ENCODE measurements at regions not wholly inside any gene's neighbourhood (a gene's known extent, or its start where the extent isn't known, plus 50 kb on each side); places are given as distances from the start of the nearest gene placed in this dataset.

DNA sequence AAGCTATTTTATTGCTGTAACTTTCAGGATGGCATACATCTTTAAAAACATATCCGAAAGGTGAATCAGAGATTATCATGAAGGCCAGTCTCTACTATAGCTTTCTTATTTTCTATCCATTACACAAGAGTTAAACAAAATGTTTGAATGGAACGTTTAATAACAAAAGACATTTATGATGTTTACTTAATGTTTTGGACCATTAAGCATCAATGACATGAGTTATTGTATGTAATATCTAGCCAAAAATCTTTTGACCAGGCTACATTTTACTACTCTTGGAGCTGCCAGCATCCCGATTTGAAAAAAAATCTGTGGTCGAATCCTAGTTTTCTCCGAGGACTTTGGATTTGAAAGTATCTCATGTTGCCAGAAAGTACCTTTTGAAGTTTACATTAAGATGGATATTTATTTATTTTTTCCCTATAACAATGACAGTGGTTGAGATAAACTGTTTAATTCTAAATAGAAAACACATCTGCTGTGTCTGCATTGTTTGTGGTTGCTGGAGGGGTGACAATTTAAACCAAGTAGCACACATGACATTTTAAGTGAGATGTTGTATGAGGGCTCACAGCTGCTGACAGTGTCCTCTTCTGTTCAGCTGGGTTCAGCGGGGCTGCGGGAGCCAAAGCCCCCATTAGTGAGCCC lies 293.7 kb upstream of the TCF21 start:
- peak overlapping the region; percentile 81 for H2BK120ac ChIP-seq (ENCODE audit: low read depth, low read length)
- no peak overlapping the region for H2AK9ac ChIP-seq (replicated peaks; ENCODE audit: low read depth, low read length, poor library complexity)
- H4K91ac ChIP-seq (ENCODE audit: insufficient read depth, low read depth, low read length), result peak overlapping the region; percentile 86; the same call in 1 of the 2 replicates
- no CpG with 5 or more reads among the region's 7 CpGs for WGBS, 2 experiments (ENCODE audit: extremely low coverage in 2 of 2, insufficient read length in 1 of 2)
- TF ChIP-seq MAZ (IDR thresholded peaks at IDR 0.05; ENCODE audit: borderline replicate concordance, low read depth, low read length) (no peak), POLR2A (IDR thresholded peaks at IDR 0.05; ENCODE audit: low read depth, low read length) (no peak), CTCF (conservative IDR thresholded peaks at IDR 0.05; ENCODE audit: low read depth, low read length) (no peak), RAD21 (IDR thresholded peaks at IDR 0.05; ENCODE audit: low read length) (no peak), BHLHE40 (IDR thresholded peaks at IDR 0.05; ENCODE audit: low read depth, low read length) (no peak), RFX5 (IDR thresholded peaks at IDR 0.05; ENCODE audit: low read depth, low read length) (no peak), SMC3 (IDR thresholded peaks at IDR 0.05; ENCODE audit: low read depth, low read length) (no peak), CEBPB (IDR thresholded peaks at IDR 0.05; ENCODE audit: low read depth, low read length) (0 out of 2 replicates have a peak, but pooled peaks have one; percentile 12)
- ChIA-PET CTCF (interaction anchor here (1.6 kb wide), 1 partner anchor 10 kb away, joined by 4 read pairs; no protein-coding TSS in a partner anchor), POLR2A (ENCODE audit: unreplicated experiment) (no interaction called here)
- H3K9me1 ChIP-seq (ENCODE audit: insufficient read depth, low read length), result no peaks in the 10 kb centered on the region; the same call in 1 of the 2 replicates
- peak; percentile 54 for ATAC-seq (ENCODE audit: low read depth)
- no peak overlapping the region for H2AK5ac ChIP-seq (ENCODE audit: low read depth, low read length)
- peak overlapping the region; percentile 66; the same call in 1 of the 2 replicates for H2BK20ac ChIP-seq (ENCODE audit: low read depth, low read length)
- H3K4me1 ChIP-seq (ENCODE audit: control insufficient read depth, insufficient read depth, low read length), result peaks cover 11% of the 10 kb centered on the region
- H3K27ac ChIP-seq (ENCODE audit: insufficient read depth, low read length), result peak overlapping the region; percentile 71; the same call in 1 of the 2 replicates
- peak overlapping the region; percentile 78; the same call in 2 of the 3 replicates for H2BK15ac ChIP-seq (ENCODE audit: low read depth, low read length)
- 0 out of 2 replicates have a peak overlapping the region, but pooled peaks have one; percentile 20 for H3K14ac ChIP-seq (replicated peaks; ENCODE audit: low read depth, low read length)
- peak overlapping the region; percentile 99 for H4K5ac ChIP-seq (ENCODE audit: low read depth, low read length)
- intact Hi-C loops (cut with micrococcal nuclease), result no loop called here
- dilution Hi-C loops (cut with HindIII; ENCODE audit: low sequenced_read_pairs, unreplicated experiment), result loop anchor here (25.0 kb wide), 1 partner anchor 292 kb away; the partner anchor contains the start of gene TCF21
- peak overlapping the region; percentile 65 for H2AFZ ChIP-seq (replicated peaks; ENCODE audit: low read length, poor library complexity)
- no peak overlapping the region for H3K4me3 ChIP-seq (ENCODE audit: insufficient read depth, low read depth, low read length)
- H3K4me2 ChIP-seq (ENCODE audit: low read depth, low read length), result peak overlapping the region; percentile 57
- in situ Hi-C loops (cut with MboI; ENCODE audit: low sequenced_read_pairs), result no loop called here
- H3K23ac ChIP-seq (ENCODE audit: low read depth, low read length), result no peak overlapping the region; the same call in 1 of the 2 replicates
- peak overlapping the region; percentile 33; the same call in 1 of the 2 replicates for H3K9ac ChIP-seq (ENCODE audit: low read depth, low read length)
- H3K56ac ChIP-seq (ENCODE audit: extremely low read depth, insufficient read depth, low read length), result no peak overlapping the region
- H3K36me3 ChIP-seq (ENCODE audit: control insufficient read depth, insufficient read depth, low read length), result no peaks in the 10 kb centered on the region
- no peaks in the 10 kb centered on the region for H4K20me1 ChIP-seq (ENCODE audit: insufficient read depth, low read length)
- no peaks in the 10 kb centered on the region for H3K9me3 ChIP-seq (ENCODE audit: control insufficient read depth, insufficient read depth, low read length)
- H4K8ac ChIP-seq (ENCODE audit: low read depth in 2 of 2, low read length in 2 of 2), result peak overlapping the region; percentile 67 to 76
- no TSS peak for BruUV-seq (replicated peaks)
- H3K4ac ChIP-seq (ENCODE audit: low read depth, low read length), result peak overlapping the region; percentile 42; the same call in 1 of the 2 replicates
- no peaks in the 10 kb centered on the region for H3K27me3 ChIP-seq (ENCODE audit: control insufficient read depth, insufficient read depth, low read length)
- DNase-seq, result peak; percentile 27
- H3K18ac ChIP-seq (ENCODE audit: low read depth, low read length), result peak overlapping the region; percentile 100
- no peaks in the 10 kb centered on the region for H3K79me1 ChIP-seq (ENCODE audit: low read depth in 1 of 2, low read length in 2 of 2)
- H2BK5ac ChIP-seq (ENCODE audit: low read depth, low read length, poor library complexity, severe bottlenecking), result peak overlapping the region; percentile 79

All from IMR-90 (cell line).